ENCODE measurements at regions not wholly inside any gene's neighbourhood (a gene's known extent, or its start where the extent isn't known, plus 50 kb on each side); places are given as distances from the start of the nearest gene placed in this dataset.
A peak's percentile ranks its signal among the peaks of the same experiment; 100 is the strongest.

DNA sequence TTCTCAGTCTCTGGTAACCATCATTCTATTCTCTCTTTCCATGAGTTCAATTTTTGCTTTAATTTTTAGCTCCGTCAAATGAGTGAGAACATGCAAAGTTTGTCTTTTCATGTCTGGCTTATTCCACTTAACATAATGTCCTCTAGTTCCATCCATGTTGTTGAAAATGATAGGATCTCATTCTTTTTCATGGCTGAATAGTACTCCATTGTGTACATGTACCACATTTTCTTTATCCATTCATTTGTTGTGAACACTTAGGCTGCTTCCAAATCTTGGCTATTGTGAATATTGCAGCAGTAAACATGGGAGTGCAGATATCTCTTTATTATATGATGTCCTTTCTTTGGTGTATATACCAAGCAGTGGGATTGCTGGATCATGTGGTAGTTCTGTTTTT lies 145.4 kb upstream of the E2F7 start:
- no peak for DNase-seq (ENCODE audit: low read depth)
- no peak for TF ChIP-seq CTCF (IDR thresholded peaks at IDR 0.05; ENCODE audit: low read length, missing control alignments)
- no peak overlapping the region for H3K4me3 ChIP-seq (replicated peaks; ENCODE audit: low read depth, low read length)

DNA sequence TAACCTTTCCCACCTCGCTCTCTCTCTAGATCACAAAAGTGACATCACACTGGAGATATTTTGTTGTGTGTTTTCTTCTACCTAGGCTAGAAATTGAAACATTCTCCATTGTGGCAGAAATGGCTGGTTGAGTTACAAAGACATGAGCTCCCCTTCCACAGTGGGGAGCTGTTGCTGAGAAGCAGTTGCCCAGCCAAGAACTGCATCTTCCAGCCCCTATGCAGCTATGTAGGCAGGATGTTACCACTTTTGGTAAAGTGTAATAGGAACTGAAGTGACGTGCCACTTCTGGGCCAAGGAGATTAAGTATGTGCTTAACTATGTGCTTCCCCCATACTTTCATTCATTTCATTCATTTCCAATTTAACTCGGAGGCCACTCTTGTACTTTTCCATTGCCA lies 138.7 kb upstream of the E2F7 start:
- H3K4me3 ChIP-seq (replicated peaks; ENCODE audit: low read depth, low read length), result no peak overlapping the region
- DNase-seq (ENCODE audit: low read depth), result peak; percentile 31
- peak; percentile 41 for TF ChIP-seq CTCF (IDR thresholded peaks at IDR 0.05; ENCODE audit: low read length, missing control alignments)

DNA sequence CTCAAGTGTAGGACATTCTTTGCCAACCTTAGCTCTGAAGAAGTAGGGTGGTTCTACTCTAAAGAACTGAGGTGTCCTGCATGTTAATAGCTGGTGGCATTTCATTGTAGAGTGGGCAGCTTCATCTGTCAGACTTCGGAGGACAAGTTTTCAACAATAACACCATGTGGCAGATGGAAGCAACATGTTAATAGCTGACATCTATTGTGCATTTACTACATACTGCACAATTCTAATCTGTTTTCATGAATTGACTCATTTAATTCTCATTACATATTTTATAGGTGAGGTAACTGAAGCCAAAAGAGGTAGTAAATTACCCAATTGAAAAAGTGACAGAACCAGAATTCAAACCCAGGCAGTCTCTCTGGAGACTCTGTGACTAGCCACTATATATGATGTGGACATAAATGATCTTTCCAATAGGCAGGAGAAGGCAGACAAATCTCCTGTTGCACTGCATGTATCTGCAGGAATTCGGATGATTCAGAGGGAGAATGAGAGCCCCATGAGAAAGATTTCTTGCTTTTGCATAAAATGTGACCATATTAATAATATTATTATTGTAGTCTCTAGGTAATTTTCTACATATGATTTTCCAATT lies 137.2 kb upstream of the E2F7 start:
- no peak for DNase-seq (ENCODE audit: low read depth)
- no peak overlapping the region for H3K4me3 ChIP-seq (replicated peaks; ENCODE audit: low read depth, low read length)
- no peak for TF ChIP-seq CTCF (IDR thresholded peaks at IDR 0.05; ENCODE audit: low read length, missing control alignments)

GRCh38 chr12:77189901-77190416 lies 124.6 kb upstream of the E2F7 start:
- no peak overlapping the region for H3K4me3 ChIP-seq (replicated peaks; ENCODE audit: low read depth, low read length)
- peak; percentile 72 for DNase-seq (ENCODE audit: low read depth)
- TF ChIP-seq CTCF (IDR thresholded peaks at IDR 0.05; ENCODE audit: low read length, missing control alignments), result no peak

GRCh38 chr12:77189458-77189857 lies 124.1 kb upstream of the E2F7 start:
- TF ChIP-seq CTCF (IDR thresholded peaks at IDR 0.05; ENCODE audit: low read length, missing control alignments), result no peak
- DNase-seq (ENCODE audit: low read depth), result peak; percentile 39
- H3K4me3 ChIP-seq (replicated peaks; ENCODE audit: low read depth, low read length), result no peak overlapping the region

GRCh38 chr12:77179515-77179914 lies 114.1 kb upstream of the E2F7 start:
- no peak for DNase-seq (ENCODE audit: low read depth)
- no peak overlapping the region for H3K4me3 ChIP-seq (replicated peaks; ENCODE audit: low read depth, low read length)
- TF ChIP-seq CTCF (IDR thresholded peaks at IDR 0.05; ENCODE audit: low read length, missing control alignments), result no peak

DNA sequence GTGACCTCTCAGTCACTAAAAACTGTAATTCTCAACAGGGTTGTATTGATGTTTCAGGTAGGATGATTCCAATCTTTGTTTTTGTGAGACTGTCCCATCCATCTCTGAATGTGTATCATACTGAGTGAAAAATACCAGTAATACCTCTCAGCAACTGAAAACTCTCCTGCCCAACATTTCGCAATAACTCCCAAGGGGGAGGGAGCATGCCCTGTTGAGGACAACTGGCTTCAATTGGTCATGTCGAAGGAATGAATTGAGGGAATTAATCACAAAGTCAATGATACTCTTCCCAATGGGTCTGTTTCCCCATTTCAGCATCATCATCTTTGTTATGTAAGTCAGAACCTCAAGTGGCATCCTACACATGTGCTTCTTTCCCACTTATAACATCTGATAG lies 102.4 kb upstream of the E2F7 start:
- no peak overlapping the region for H3K4me3 ChIP-seq (replicated peaks; ENCODE audit: low read depth, low read length)
- TF ChIP-seq CTCF (IDR thresholded peaks at IDR 0.05; ENCODE audit: low read length, missing control alignments), result no peak
- DNase-seq (ENCODE audit: low read depth), result no peak

Measured in fibroblast of pulmonary artery (primary cell).